ENCODE measurements at regions not wholly inside any gene's neighbourhood (a gene's known extent, or its start where the extent isn't known, plus 50 kb on each side); places are given as distances from the start of the nearest gene placed in this dataset.

GRCh38 chr6:113480616-113481015, 376.5 kb upstream of the MARCKS start:
- no peaks in the 10 kb centered on the region for H3K9me1 ChIP-seq (replicated peaks; ENCODE audit: control insufficient read depth, extremely low read depth, insufficient read depth, low read length)
- FAIRE-seq (no peak), DNase-seq (ENCODE audit: low read depth, low spot score) (no peak)
- no peaks in the 10 kb centered on the region for H3K36me3 ChIP-seq (ENCODE audit: control insufficient read depth in 2 of 2, extremely low read depth in 1 of 2, insufficient read depth in 2 of 2, low read length in 2 of 2)
- dilution Hi-C loops (cut with MboI; ENCODE audit: extremely low pct_ligation_motif_present, low sequenced_read_pairs) (no loop called here), intact Hi-C loops (cut with micrococcal nuclease) (no loop called here)
- no peak overlapping the region for H3K27ac ChIP-seq (ENCODE audit: insufficient read depth, low read depth, low read length)
- no peaks in the 10 kb centered on the region for H4K20me1 ChIP-seq (replicated peaks; ENCODE audit: control insufficient read depth, extremely low read depth, insufficient read depth, low read length)
- H3K4me1 ChIP-seq (ENCODE audit: control insufficient read depth, extremely low read depth, insufficient read depth, low read length) = no peaks in the 10 kb centered on the region
- ChIA-PET CTCF (no interaction called here), POLR2A (no interaction called here)
- H3K9me3 ChIP-seq (replicated peaks; ENCODE audit: control insufficient read depth, insufficient read depth, low read length) = no peaks in the 10 kb centered on the region
- no peak overlapping the region for H2AFZ ChIP-seq (ENCODE audit: low read depth, low read length)
- no peak overlapping the region for H3K4me3 ChIP-seq (replicated peaks in 1 of 3; ENCODE audit: insufficient read depth in 1 of 3, low read depth in 1 of 3, low read length in 3 of 3)
- no peaks in the 10 kb centered on the region for H3K79me2 ChIP-seq (ENCODE audit: control insufficient read depth, insufficient read depth, low read length)
- no peak overlapping the region for H3K9ac ChIP-seq (replicated peaks; ENCODE audit: extremely low read depth, insufficient read depth, low read length)
- TF ChIP-seq POLR2AphosphoS5 (IDR thresholded peaks at IDR 0.05; ENCODE audit: insufficient read depth, low read depth, low read length) (no peak), EZH2 (IDR thresholded peaks at IDR 0.05; ENCODE audit: borderline replicate concordance, low read depth, low read length, severe bottlenecking) (no peak), MYC (IDR thresholded peaks at IDR 0.05; ENCODE audit: low read depth, low read length) (no peak), JUN (IDR thresholded peaks at IDR 0.05; ENCODE audit: borderline replicate concordance, insufficient read depth, insufficient read length, low read depth) (no peak), GATA2 (IDR thresholded peaks at IDR 0.05; ENCODE audit: insufficient read depth, insufficient read length, low read depth, low read length) (no peak), POLR2A (IDR thresholded peaks at IDR 0.05; ENCODE audit: low read depth, low read length) (no peak), FOS (IDR thresholded peaks at IDR 0.05; ENCODE audit: borderline replicate concordance, insufficient read depth, low read length) (no peak), CTCF (IDR thresholded peaks at IDR 0.05; ENCODE audit: extremely low read depth in 1 of 2, insufficient read depth in 1 of 2, low read depth in 1 of 2, low read length in 2 of 2) (no peak)
- TF ChIP-seq, protein P1, sequence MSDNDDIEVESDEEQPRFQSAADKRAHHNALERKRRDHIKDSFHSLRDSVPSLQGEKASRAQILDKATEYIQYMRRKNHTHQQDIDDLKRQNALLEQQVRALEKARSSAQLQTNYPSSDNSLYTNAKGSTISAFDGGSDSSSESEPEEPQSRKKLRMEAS (IDR thresholded peaks at IDR 0.05; ENCODE audit: insufficient read depth, insufficient read length) = no peak
- no peak overlapping the region for H3K4me2 ChIP-seq (ENCODE audit: insufficient read depth, low read length)
- BruUV-seq (replicated peaks) = no TSS peak
- H3K27me3 ChIP-seq (ENCODE audit: control insufficient read depth in 2 of 2, insufficient read depth in 2 of 2, low read length in 2 of 2) = no peaks in the 10 kb centered on the region

Measured in endothelial cell of umbilical vein (primary cell).